ENCODE measurements at regions not wholly inside any gene's neighbourhood (a gene's known extent, or its start where the extent isn't known, plus 50 kb on each side); places are given as distances from the start of the nearest gene placed in this dataset.

DNA sequence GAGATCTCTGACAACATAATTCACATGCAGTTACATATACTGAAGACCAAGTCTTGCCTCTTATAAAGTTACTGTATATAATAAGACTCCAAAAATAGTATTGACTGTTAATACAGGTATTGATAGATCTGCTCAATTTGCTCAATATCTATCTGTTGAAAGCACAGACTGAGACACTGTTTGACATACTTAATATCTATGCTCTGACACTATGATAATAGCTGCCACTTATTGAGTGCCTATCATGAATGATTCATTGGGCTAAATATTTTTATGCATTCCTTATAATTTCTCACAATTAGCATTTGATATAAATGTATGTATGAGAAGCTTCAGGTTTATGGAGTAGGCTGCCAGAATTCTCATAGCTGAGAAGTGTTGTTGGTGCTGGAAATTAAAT lies 1600.9 kb upstream of the IGFBP7 start:
- DNase-seq (ENCODE audit: low read depth in 2 of 2, low spot score in 1 of 2), result no peak

- DNase-seq (ENCODE audit: low read depth in 2 of 2, low spot score in 1 of 2), result no peak
These were observed 1578.4 kb upstream of the IGFBP7 start for GRCh38 chr4:58688568-58688967.

- no peak for DNase-seq (ENCODE audit: low read depth in 2 of 2, low spot score in 1 of 2)
These were observed 1569.7 kb upstream of the IGFBP7 start for GRCh38 chr4:58679886-58680285.

DNA sequence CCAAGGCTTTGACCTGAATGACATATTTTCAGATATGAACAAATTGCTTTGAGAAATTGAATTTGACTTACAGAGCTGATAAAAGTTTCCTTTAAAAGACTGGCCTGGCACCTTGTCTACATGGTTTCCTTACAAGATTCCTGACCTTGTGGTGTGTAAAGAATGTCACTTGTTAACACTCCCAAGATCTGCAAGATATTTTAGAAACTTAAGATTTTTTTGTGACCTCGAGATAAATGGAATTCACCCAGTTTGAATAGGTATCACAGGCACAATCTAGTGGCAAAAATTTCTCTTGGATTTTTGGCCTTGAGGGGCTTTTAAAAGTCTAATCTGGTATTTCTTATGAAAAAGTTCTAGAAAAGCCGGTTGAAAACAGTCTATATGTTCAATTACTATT lies 1568.9 kb upstream of the IGFBP7 start:
- no peak for DNase-seq (ENCODE audit: low read depth in 2 of 2, low spot score in 1 of 2)

- no peak for DNase-seq (ENCODE audit: low read depth in 2 of 2, low spot score in 1 of 2)
These were observed 1559.6 kb upstream of the IGFBP7 start for GRCh38 chr4:58669783-58670182.

GRCh38 chr4:58665649-58666048 lies 1555.5 kb upstream of the IGFBP7 start:
- DNase-seq (ENCODE audit: low read depth in 2 of 2, low spot score in 1 of 2), result no peak

DNA sequence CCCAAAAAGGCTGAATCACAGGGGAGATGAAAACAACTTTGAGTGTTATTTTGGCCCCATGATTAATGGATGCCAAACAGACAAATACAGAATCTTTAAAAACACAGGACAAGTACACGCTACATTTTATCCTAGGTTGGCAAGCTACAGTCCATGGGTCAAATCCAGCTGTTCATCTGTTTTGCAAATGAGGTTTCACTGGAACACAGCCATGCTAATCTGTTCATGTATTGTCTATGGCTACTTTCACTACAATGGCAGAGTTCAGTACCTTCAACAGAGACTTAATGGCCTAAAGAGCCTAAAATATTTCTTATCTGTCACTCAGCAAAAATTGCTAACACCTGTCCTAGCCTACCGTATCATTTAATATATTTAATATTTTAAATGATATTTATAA lies 1548.5 kb upstream of the IGFBP7 start:
- no peak for DNase-seq (ENCODE audit: low read depth in 2 of 2, low spot score in 1 of 2)

DNA sequence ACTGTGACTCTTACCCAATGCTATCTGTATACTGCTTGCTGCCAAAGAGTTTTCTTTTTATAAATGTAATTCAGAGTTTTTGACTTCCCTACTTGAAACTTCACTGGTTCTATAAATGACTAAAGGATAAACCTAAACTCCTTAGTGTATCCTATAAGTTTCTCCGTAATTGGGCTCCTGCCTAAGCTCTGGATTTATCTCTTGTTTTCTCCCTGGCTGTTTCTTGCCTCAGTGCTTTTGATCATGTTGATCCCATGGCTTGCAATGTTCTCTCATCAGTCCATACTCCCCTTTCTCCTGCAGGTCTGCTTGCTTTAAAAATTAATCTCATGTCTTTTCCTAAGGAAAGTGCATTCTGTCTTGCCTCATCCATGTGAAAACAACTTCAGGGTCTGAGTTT lies 1543.1 kb upstream of the IGFBP7 start:
- DNase-seq (ENCODE audit: low read depth in 2 of 2, low spot score in 1 of 2), result no peak

GRCh38 chr4:58649226-58649625 lies 1539.0 kb upstream of the IGFBP7 start:
- DNase-seq (ENCODE audit: low read depth in 2 of 2, low spot score in 1 of 2), result no peak

DNA sequence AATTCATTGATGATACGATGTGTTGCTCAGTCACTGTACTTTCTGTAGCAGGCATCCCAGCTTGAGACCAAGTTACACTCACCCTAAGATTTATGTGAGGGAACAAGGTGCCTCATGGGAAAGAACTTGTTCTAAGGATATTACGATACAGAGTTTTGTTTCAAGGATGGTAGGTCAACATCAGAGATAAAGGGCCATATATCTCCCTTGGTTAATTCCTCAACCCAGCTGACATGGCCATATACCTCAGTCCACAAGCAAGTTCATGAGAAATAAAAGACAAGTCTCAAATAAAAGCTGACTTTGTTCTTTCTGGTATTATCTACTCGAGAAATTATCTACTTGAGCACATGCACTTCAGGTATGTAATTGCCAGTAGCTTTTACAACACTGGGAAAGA lies 1535.9 kb upstream of the IGFBP7 start:
- DNase-seq (ENCODE audit: low read depth in 2 of 2, low spot score in 1 of 2), result no peak

- no peak for DNase-seq (ENCODE audit: low read depth in 2 of 2, low spot score in 1 of 2)
These were observed 1534.4 kb upstream of the IGFBP7 start for GRCh38 chr4:58644549-58644948.

GRCh38 chr4:58636381-58636780 lies 1526.2 kb upstream of the IGFBP7 start:
- no peak for DNase-seq (ENCODE audit: low read depth in 2 of 2, low spot score in 1 of 2)

GRCh38 chr4:58617226-58617625 lies 1507.0 kb upstream of the IGFBP7 start:
- no peak for DNase-seq (ENCODE audit: low read depth in 2 of 2, low spot score in 1 of 2)

DNA sequence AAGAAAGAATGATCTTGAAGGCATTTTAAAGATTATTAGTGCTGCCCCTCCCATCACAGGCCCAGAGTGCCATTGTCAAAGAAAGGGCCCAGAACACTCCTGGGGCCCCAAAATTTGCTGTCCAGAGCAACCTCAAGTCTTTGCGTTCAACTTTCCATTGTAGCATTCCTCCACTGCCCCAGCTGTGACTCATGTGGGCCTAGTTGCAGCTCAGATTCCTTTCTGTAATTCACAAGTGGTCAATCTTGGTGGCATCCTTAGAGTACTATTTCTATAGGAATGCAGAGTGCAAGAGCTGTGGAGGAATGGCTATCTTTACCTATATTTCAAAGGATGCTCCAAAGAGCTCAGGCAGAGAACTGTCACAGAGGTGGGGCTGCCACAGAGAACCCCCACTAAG lies 1500.8 kb upstream of the IGFBP7 start:
- DNase-seq (ENCODE audit: low read depth in 2 of 2, low spot score in 1 of 2), result no peak

GRCh38 chr4:58606303-58606702 lies 1496.1 kb upstream of the IGFBP7 start:
- no peak for DNase-seq (ENCODE audit: low read depth in 2 of 2, low spot score in 1 of 2)

- no peak for DNase-seq (ENCODE audit: low read depth in 2 of 2, low spot score in 1 of 2)
These were observed 1493.8 kb upstream of the IGFBP7 start for GRCh38 chr4:58603951-58604350.

- no peak for DNase-seq (ENCODE audit: low read depth in 2 of 2, low spot score in 1 of 2)
These were observed 1492.7 kb upstream of the IGFBP7 start for GRCh38 chr4:58602731-58603359.

DNA sequence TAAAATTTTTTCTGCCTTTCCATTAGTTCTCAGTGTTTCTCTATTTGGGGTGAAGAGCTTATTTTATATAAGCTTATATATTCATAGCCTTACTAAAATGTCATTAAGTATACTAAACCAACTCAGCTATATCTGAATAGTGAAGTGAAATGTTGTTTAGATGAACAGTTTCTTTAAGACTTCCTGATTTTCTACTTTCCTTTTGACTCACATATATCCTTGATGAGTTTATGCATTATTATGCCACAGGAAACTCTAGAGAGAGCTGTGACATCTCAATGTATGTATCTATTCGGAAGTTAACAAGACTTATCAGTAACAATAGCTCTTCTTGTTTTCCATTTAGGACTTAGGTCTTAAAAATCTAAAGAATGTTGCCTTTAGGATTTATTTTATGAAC lies 1491.8 kb upstream of the IGFBP7 start:
- DNase-seq (ENCODE audit: low read depth in 2 of 2, low spot score in 1 of 2), result no peak

GRCh38 chr4:58600290-58600689 lies 1490.1 kb upstream of the IGFBP7 start:
- DNase-seq (ENCODE audit: low read depth in 2 of 2, low spot score in 1 of 2), result no peak

GRCh38 chr4:58590722-58591121 lies 1480.5 kb upstream of the IGFBP7 start:
- no peak for DNase-seq (ENCODE audit: low read depth in 2 of 2, low spot score in 1 of 2)

DNA sequence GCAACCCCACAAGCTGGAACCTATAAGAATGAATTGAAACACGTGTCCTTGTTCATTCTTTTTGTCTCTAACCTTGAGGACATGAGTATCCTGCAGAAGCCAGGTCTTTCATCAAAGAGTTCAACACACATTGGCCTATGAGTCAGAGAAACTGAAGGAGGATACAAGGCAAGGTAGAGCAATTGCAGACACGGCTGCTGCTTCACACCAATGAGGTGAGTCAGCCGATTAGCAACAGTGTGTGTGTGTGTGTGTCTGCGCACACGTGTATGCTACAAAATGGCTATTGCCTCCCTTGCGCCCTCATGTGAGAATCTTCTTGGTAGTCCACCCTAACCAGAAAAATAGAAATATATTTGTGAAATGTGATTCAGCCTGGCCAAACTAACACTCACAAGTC lies 1477.7 kb upstream of the IGFBP7 start:
- DNase-seq (ENCODE audit: low read depth in 2 of 2, low spot score in 1 of 2), result no peak

DNA sequence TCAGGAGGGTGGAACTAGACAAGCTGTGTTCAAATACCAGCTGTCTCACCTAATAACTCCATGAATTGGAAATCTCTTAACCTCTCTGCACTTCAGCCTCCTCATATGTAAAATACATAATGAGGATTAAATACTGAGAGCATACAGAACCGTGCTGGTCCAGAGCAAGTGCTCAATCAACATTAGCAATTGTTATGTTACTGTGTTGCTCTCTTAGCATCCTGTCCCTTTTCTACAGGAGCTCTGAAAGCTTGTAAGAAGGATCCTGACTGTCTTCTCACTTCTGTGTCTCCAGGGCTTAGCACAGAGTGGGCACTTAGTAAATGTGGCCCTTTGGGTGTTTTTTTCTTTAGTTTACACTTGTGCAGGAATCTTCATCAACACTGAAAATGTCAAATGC lies 1456.1 kb upstream of the IGFBP7 start:
- DNase-seq (ENCODE audit: low read depth in 2 of 2, low spot score in 1 of 2), result no peak

DNA sequence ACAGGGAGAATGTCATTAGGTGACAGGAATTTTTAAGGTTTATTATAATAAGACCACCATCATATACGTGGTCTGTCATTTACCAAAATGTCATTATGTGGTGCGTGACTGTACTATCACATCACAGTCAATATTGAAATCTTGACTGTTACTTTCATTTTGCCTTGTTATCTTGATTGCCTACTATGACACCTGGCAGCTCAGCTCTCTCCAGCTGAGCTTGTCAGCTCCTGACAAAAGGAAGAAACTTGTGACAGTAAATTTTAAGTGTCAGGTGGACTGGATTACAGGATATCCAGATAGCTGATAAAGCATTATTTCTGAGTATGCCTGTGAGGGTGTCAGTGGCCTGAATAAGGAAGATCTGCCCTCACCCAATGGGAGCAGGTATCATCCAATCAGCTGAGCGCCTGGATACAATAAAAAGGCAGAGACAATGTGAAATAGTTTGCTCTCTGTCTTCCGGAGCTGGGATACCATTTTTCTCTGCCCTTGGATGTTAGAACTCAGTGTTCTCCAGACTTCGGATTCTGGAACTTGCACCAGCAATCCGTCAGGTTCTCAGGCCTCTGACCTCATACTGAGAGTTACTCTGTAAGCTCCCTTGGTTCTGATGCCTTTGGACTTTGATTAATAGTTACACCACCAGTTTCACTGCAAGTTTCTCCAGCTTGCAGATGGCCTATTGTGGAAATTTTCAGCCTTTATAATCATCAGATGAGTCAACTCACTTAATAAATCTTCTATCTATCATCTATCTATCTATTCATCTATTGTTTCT lies 1454.7 kb upstream of the IGFBP7 start:
- no peak for DNase-seq (ENCODE audit: low read depth in 2 of 2, low spot score in 1 of 2)
